K562 (cell line): ENCODE measurements at regions not wholly inside any gene's neighbourhood (a gene's known extent, or its start where the extent isn't known, plus 50 kb on each side); places are given as distances from the start of the nearest gene placed in this dataset.

Experiments
- ATAC-seq: fragments of 200-7000 bp; cut with Tn5 transposase; 3 replicates; pipeline ENCODE4 v1.9.1; 2020; ENCODE audit warnings: moderate library complexity
- BruUV-seq: library from RNA; stranded (reverse); fragments of 400-500 nt; replicated peaks from 2 replicates; lab custom pipeline; 2021; lab: Mats Ljungman, UMichigan
- CTCF ChIA-PET: fragments of 300-600 bp; formaldehyde crosslinking; extraction: SDS; loops from one replicate; lab custom pipeline; 2021; ENCODE audit warnings: low intra/inter-chr PET ratio; lab: Yijun Ruan, JAX
- POLR2A ChIA-PET: fragments of 300-600, 350-650 bp; sonication (Branson Sonifier 250); formaldehyde crosslinking; extraction: SDS; loops from one replicate; lab custom pipeline; 2021; ENCODE audit warnings: antibody characterized with exemption, inconsistent platforms; lab: Yijun Ruan, JAX
- DNase-seq, 4 experiments: peaks; one replicate each; pipeline versions ENCODE4 v3.0.0 to v3.0.0-alpha.2; 2011 to 2018; ENCODE audit warnings: low spot score in 3 of 4, mixed read lengths in 3 of 4; ENCODE audit errors: extremely low read depth in 1 of 4
- FAIRE-seq: peaks from 2 replicates; lab custom pipeline; 2011; peaks lifted over from hg19 to GRCh38; lab: Jason Lieb, UNC
- H2AFZ ChIP-seq: 2 replicates; pipeline ENCODE4 v1.6.0; 2011; ENCODE audit warnings: low read depth, low read length, control low read depth, inconsistent platforms
- H3K27ac ChIP-seq: fragments of 200-600 bp; 3 replicates; pipeline ENCODE4 v1.8.0; 2011; ENCODE audit warnings: low read depth, mild to moderate bottlenecking, control low read depth, inconsistent platforms, low read length, moderate library complexity, mixed read lengths; ENCODE audit errors: extremely low read depth
- H3K27me3 ChIP-seq, 2 experiments: fragments of 300-600 bp in 1 of 2; 2 replicates in 1 of 2; 3 replicates in 1 of 2; pipeline versions ENCODE4 v1.6.0 to v1.8.0; 2011; ENCODE audit warnings: inconsistent platforms in 2 of 2, low read length in 2 of 2, mild to moderate bottlenecking in 1 of 2, mixed read lengths in 1 of 2, moderate library complexity in 1 of 2; ENCODE audit not compliant: control insufficient read depth in 2 of 2, insufficient read depth in 2 of 2
- H3K36me3 ChIP-seq: fragments of 300-600 bp; 3 replicates; pipeline ENCODE4 v1.8.0; 2011; ENCODE audit warnings: mild to moderate bottlenecking, low read length, inconsistent platforms; ENCODE audit not compliant: control insufficient read depth, insufficient read depth
- H3K4me1 ChIP-seq, 2 experiments: fragments of 200-600 bp in 1 of 2; replicated peaks in 1 of 2; 2 replicates in 1 of 2; 3 replicates in 1 of 2; pipeline versions ENCODE4 v1.5.1 to v1.8.0; 2011; ENCODE audit warnings: inconsistent platforms in 2 of 2, low read length in 2 of 2, mild to moderate bottlenecking in 1 of 2, mixed read lengths in 1 of 2, moderate library complexity in 1 of 2; ENCODE audit not compliant: control insufficient read depth in 2 of 2, insufficient read depth in 2 of 2
- H3K4me2 ChIP-seq: 2 replicates; pipeline ENCODE4 v1.6.1; 2011; ENCODE audit warnings: low read length, control low read depth, inconsistent platforms, mixed read lengths; ENCODE audit not compliant: insufficient read depth
- H3K4me3 ChIP-seq: fragments of 200-600 bp; sonication (generic), shearing (Covaris generic); 2 replicates; pipeline ENCODE4 v1.5.1; 2016; ENCODE audit warnings: control low read depth, inconsistent platforms
- H3K79me2 ChIP-seq: fragments of 200-600 bp; 3 replicates; pipeline ENCODE4 v1.8.0; 2011; ENCODE audit warnings: low read length, inconsistent platforms; ENCODE audit not compliant: control insufficient read depth, insufficient read depth
- H3K9ac ChIP-seq, 2 experiments: 2 replicates each; pipeline versions ENCODE4 v1.6.0 to v1.6.1; 2011; ENCODE audit warnings: low read depth in 2 of 2, low read length in 2 of 2, control low read depth in 1 of 2, inconsistent platforms in 1 of 2, mild to moderate bottlenecking in 1 of 2, mixed read lengths in 1 of 2; ENCODE audit not compliant: insufficient read depth in 1 of 2
- H3K9me1 ChIP-seq: one replicate; pipeline ENCODE4 v1.6.0; 2011; ENCODE audit warnings: inconsistent platforms, mild to moderate bottlenecking, low read length, moderate library complexity; ENCODE audit not compliant: control insufficient read depth, insufficient read depth
- H3K9me3 ChIP-seq: replicated peaks from 2 replicates; pipeline ENCODE4 v1.5.1; 2011; ENCODE audit warnings: low read depth, low read length, inconsistent platforms; ENCODE audit not compliant: control insufficient read depth, insufficient read depth
- H4K20me1 ChIP-seq: replicated peaks from 2 replicates; pipeline ENCODE4 v1.6.1; 2011; ENCODE audit warnings: low read length, inconsistent platforms, mixed read lengths; ENCODE audit not compliant: control insufficient read depth, insufficient read depth
- BRF1 ChIP-seq: IDR thresholded peaks from 3 replicates; pipeline ENCODE4 v1.6.1; 2011; ENCODE audit warnings: borderline replicate concordance, mild to moderate bottlenecking; ENCODE audit not compliant: insufficient read length; ENCODE audit errors: extremely low read depth
- ETS2 ChIP-seq: IDR thresholded peaks from 2 replicates; pipeline ENCODE4 v1.6.1; 2016; ENCODE audit warnings: borderline replicate concordance, missing genetic modification characterization, mild to moderate bottlenecking, moderate library complexity, missing compliant biosample characterization; ENCODE audit not compliant: poor library complexity, severe bottlenecking
- PML ChIP-seq: IDR thresholded peaks from 2 replicates; pipeline ENCODE4 v1.6.1; 2012; ENCODE audit warnings: low read length, inconsistent platforms
- ZNF212 ChIP-seq: fragments of 450-650 bp; formaldehyde crosslinking; IDR thresholded peaks from 2 replicates; pipeline ENCODE4 v1.4.0; 2020; ENCODE audit warnings: mild to moderate bottlenecking
- ZNF586 ChIP-seq: fragments of 450-650 bp; formaldehyde crosslinking; conservative IDR thresholded peaks from 2 replicates; pipeline ENCODE4 v1.4.0; 2020; ENCODE audit warnings: mild to moderate bottlenecking, moderate library complexity
- WGBS: fragments of 100-300 bp; shearing (Covaris generic); methylation state at CpG from one replicate; pipeline ENCODE4 v1.1.6; 2016; ENCODE audit warnings: low coverage, mixed read lengths; ENCODE audit not compliant: insufficient coverage; ENCODE audit errors: missing lambda C conversion rate; 5-methylcytosine and 5-hydroxymethylcytosine counted together
- in situ Hi-C: fragments of 300-500 bp; cut with MboI; formaldehyde crosslinking; loops from 4 replicates; pipeline ENCODE4 v1.15.0; 2018; ENCODE audit warnings: inconsistent platforms, mixed read lengths
- intact Hi-C: fragments of 100-400 bp; cut with micrococcal nuclease; formaldehyde crosslinking; loops from 2 replicates; pipeline ENCODE4 v1.14.2; 2022
- TF ChIP-seq, protein P1 (sequence below): fragments of 450-650 bp; formaldehyde crosslinking; IDR thresholded peaks from 2 replicates; pipeline ENCODE4 v1.4.0; 2020; ENCODE audit warnings: mild to moderate bottlenecking, moderate library complexity
- TF ChIP-seq, protein P2 (sequence below): sonication (generic); formaldehyde crosslinking; IDR thresholded peaks from 2 replicates; pipeline ENCODE4 v1.8.0; 2022; ENCODE audit warnings: mild to moderate bottlenecking, missing genetic modification reagents
- TF ChIP-seq, protein P3 (sequence below): fragments of 250-450 bp; sonication (Bioruptor Pico); IDR thresholded peaks from 2 replicates; pipeline ENCODE4 v1.5.1; 2021; ENCODE audit warnings: mild to moderate bottlenecking
- TF ChIP-seq, protein P4 (sequence below): sonication (generic); formaldehyde crosslinking; IDR thresholded peaks from 2 replicates; pipeline ENCODE4 v1.8.0; 2022; ENCODE audit warnings: mild to moderate bottlenecking, missing genetic modification reagents

DNA sequence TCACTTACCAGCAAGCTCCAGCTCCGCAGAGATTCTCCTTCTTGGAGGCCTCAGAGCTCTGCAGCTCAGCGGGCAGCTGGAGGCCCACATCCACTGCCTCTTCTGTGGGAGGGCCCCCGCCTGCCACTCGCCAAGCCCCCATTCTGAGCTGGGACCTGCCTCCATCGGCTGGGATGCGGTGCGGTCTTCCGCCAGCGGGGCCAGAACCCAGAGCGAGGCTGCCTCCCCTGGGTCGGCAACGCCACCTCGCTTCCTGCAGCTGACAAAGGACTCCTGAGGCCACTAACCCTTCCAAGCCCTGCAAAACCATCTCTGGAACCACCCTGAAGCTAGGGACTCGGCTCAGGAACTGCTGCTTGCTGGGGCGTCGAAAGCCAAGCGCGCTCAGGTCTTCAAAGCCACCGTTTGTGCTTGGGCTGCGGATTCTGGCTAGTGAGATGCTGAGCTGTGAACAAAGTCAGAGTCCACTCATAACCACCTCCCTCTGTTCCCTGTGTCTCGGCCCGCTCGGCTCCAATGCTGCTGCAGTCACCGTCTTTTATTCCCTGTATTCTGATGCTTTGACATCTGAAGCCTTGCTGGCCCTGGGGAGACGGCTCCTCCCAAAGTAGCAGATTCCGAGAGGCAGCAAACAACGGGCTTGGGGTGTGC is 174.3 kb downstream of the ENGASE start:
- ChIA-PET CTCF (no interaction called here), POLR2A (interaction anchor here (1.4 kb wide), 1 partner anchor 9 kb away, joined by 3 read pairs; no protein-coding TSS in a partner anchor)
- intact Hi-C loops (no loop called here), in situ Hi-C loops (no loop called here)
- Histone ChIP-seq H3K9ac (no peak overlapping the region), H3K79me2 (no peaks in the 10 kb centered on the region), H3K9me1 (no peaks in the 10 kb centered on the region), H3K27me3 (peaks cover 14 to 36% of the 10 kb centered on the region in 2 experiments), H3K4me2 (no peak overlapping the region), H3K4me1 (no peaks in the 10 kb centered on the region), H3K36me3 (no peaks in the 10 kb centered on the region), H4K20me1 (peaks cover 12% of the 10 kb centered on the region), H3K27ac (no peak overlapping the region), H2AFZ (no peak overlapping the region), H3K9me3 (no peaks in the 10 kb centered on the region), H3K4me3 (no peak overlapping the region)
- DNase-seq (no peak), ATAC-seq (no peak), FAIRE-seq (no peak)
- WGBS: 3% methylated on average over 24 of the region's 27 CpGs
- no TSS peak for BruUV-seq
- TF ChIP-seq BRF1 (no peak), ETS2 (tag) (no peak), ZNF212 (CRISPR knock-in tag) (no peak), ZNF586 (no peak), PML (no peak)
- TF ChIP-seq, protein P1, sequence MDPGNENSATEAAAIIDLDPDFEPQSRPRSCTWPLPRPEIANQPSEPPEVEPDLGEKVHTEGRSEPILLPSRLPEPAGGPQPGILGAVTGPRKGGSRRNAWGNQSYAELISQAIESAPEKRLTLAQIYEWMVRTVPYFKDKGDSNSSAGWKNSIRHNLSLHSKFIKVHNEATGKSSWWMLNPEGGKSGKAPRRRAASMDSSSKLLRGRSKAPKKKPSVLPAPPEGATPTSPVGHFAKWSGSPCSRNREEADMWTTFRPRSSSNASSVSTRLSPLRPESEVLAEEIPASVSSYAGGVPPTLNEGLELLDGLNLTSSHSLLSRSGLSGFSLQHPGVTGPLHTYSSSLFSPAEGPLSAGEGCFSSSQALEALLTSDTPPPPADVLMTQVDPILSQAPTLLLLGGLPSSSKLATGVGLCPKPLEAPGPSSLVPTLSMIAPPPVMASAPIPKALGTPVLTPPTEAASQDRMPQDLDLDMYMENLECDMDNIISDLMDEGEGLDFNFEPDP: no peak
- TF ChIP-seq, protein P2, sequence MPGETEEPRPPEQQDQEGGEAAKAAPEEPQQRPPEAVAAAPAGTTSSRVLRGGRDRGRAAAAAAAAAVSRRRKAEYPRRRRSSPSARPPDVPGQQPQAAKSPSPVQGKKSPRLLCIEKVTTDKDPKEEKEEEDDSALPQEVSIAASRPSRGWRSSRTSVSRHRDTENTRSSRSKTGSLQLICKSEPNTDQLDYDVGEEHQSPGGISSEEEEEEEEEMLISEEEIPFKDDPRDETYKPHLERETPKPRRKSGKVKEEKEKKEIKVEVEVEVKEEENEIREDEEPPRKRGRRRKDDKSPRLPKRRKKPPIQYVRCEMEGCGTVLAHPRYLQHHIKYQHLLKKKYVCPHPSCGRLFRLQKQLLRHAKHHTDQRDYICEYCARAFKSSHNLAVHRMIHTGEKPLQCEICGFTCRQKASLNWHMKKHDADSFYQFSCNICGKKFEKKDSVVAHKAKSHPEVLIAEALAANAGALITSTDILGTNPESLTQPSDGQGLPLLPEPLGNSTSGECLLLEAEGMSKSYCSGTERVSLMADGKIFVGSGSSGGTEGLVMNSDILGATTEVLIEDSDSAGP: no peak
- TF ChIP-seq, protein P3, sequence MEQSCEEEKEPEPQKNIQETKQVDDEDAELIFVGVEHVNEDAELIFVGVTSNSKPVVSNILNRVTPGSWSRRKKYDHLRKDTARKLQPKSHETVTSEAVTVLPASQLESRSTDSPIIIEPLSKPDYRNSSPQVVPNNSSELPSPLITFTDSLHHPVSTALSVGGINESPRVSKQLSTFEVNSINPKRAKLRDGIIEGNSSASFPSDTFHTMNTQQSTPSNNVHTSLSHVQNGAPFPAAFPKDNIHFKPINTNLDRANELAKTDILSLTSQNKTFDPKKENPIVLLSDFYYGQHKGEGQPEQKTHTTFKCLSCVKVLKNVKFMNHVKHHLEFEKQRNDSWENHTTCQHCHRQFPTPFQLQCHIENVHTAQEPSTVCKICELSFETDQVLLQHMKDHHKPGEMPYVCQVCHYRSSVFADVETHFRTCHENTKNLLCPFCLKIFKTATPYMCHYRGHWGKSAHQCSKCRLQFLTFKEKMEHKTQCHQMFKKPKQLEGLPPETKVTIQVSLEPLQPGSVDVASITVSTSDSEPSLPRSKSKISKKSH (CRISPR knock-in tag): no peak
- TF ChIP-seq, protein P4, sequence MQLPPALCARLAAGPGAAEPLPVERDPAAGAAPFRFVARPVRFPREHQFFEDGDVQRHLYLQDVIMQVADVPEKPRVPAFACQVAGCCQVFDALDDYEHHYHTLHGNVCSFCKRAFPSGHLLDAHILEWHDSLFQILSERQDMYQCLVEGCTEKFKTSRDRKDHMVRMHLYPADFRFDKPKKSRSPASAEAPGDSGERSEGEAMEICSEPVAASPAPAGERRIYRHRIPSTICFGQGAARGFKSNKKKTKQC (CRISPR knock-in tag): no peak
